Stimulated activated CD4-positive, alpha-beta T cell treated with anti-CD3 and anti-CD28 coated beads, Interleukin-15, amount 100 ng/mL, for 1 hour (primary cell): ENCODE measurements at regions not wholly inside any gene's neighbourhood (a gene's known extent, or its start where the extent isn't known, plus 50 kb on each side); places are given as distances from the start of the nearest gene placed in this dataset.
"Not testable (repeated sequence)": the region's sequence is repeated elsewhere in the genome, so short reads cannot be mapped to it uniquely, and the experiment has no call there.

Experiments used
- DNase-seq, 2 donors: peaks; one replicate each; pipeline ENCODE4 v3.0.0-alpha.2; 2020; ENCODE audit warnings: low read depth in 1 of 2, low spot score in 1 of 2

GRCh38 chr5:57725658-57726504 lies 243.3 kb upstream of the ACTBL2 start:
- no peak for DNase-seq

GRCh38 chr5:57724836-57725235 lies 242.2 kb upstream of the ACTBL2 start:
- no peak for DNase-seq

DNA sequence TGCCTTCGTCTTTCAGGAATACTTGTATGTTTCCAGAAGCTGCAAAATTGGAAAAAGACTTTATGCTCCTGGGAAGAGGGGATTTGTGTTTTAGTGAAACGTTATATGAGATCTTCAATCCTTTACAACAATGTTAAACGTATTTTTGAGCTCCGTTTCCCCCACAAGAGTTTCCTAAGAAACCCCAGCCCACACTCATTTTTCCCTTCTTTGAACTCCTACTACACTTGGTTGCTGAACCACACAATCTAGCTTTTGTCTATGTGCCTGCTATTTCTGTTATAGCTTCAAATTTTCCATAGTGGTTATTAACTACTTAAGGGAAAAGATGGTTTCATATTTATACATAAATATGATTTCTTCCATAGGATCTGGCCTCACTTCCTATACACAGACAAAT lies 238.6 kb upstream of the ACTBL2 start:
- DNase-seq, result no peak

GRCh38 chr5:57720656-57721055 lies 238.0 kb upstream of the ACTBL2 start:
- no peak for DNase-seq

- no peak for DNase-seq
Observed at GRCh38 chr5:57719216-57719615, 236.6 kb upstream of the ACTBL2 start.

DNA sequence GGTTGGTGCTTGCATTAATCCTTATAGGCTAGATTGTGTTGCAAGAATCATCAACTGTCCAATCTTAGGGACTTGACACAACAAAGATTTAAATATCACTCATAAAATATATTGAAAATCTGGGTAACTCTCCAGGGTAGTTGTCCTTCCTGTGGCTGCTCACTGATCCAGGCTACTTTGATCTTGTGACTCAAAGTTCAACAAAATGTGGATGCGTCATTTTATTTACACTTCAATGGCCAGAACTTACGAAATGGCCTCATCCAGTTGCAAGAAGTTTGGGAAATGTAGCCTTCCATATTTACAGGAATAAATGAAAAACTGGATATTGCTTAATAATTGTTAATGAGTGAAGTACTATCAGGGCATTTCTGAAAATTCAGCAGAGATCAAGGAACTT lies 235.5 kb upstream of the ACTBL2 start:
- no peak for DNase-seq

GRCh38 chr5:57717555-57717954 lies 234.9 kb upstream of the ACTBL2 start:
- DNase-seq, result no peak

GRCh38 chr5:57716661-57717060 lies 234.1 kb upstream of the ACTBL2 start:
- no peak for DNase-seq

DNA sequence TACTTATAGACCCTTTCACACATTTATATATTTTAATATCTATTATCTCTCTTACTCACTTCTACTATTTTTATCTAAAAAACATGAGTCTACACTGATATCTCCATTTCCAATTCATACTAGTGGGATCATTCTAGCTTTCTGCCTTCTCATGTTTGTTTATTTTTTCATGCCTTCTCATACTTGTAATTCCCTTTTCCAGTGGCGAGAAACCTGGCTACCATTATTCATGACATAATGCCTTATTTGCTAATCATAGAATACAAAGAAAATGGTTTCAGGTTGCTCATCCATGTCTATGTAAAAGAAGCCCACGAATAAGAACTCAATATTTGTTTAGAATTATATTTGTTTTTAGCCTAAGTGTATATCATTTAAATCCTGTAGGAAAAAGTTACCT lies 232.7 kb upstream of the ACTBL2 start:
- no peak for DNase-seq

DNA sequence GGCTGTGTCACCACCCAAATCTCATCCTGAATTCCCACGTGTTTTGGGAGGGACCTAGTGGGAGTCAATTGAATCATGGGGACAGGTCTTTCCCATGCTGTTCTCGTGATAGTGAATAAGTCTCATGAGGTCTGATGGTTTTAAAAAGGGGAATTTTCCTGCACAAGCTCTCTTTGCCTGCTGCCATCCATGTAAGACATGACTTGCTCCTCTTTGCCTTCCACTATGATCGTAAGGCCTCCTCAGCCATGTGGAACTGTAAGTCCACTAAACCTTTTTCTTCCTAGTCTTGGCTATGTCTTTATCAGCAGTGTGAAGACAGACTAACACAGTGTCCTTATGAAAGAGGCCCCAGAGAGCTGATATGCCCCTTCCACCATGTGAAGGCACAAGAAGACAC lies 230.9 kb upstream of the ACTBL2 start:
- DNase-seq, result not testable (repeated sequence)

GRCh38 chr5:57711946-57712345 lies 229.3 kb upstream of the ACTBL2 start:
- no peak for DNase-seq

DNA sequence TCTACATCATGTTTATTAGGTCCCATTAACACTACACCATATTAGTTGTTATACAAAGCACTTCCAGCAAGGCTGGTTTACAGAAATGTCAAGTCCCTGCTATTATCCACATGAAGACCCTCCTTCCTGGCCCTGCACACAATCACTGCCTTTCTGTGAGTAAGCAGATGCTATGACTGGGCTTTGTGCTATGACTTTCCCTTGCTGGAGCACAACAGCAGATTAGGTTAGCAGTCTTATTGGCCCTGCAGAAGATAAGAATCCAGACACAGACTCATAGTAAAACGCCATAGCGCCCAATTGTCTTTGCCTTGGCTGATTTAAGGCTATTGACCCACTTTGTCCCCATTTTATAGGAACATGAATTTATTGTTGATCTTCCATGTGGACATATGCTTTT lies 228.9 kb upstream of the ACTBL2 start:
- no peak for DNase-seq

GRCh38 chr5:57710126-57710525 lies 227.5 kb upstream of the ACTBL2 start:
- DNase-seq, result no peak

GRCh38 chr5:57705769-57706168 lies 223.2 kb upstream of the ACTBL2 start:
- no peak for DNase-seq

- DNase-seq, result no peak
Observed at GRCh38 chr5:57703721-57704120, 221.1 kb upstream of the ACTBL2 start.

DNA sequence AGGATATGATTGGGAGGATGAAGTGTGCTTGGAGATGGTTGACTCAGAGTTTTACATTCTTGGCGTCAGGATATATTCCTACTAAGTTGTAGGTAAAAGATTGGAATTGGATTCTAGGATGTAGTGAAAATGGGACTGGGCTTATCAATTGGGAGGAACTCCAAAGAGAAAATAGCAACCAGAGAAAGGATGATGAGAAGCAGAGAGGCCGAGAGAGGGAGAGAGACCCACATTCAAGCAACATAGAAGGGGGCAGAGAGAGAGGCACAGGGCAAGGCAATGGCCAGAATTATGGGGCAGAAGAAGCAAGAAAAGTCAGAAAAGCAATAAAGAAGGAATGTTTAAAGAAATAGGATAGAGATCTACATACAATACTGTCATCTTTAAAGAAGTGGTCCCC lies 217.9 kb upstream of the ACTBL2 start:
- DNase-seq, result no peak

DNA sequence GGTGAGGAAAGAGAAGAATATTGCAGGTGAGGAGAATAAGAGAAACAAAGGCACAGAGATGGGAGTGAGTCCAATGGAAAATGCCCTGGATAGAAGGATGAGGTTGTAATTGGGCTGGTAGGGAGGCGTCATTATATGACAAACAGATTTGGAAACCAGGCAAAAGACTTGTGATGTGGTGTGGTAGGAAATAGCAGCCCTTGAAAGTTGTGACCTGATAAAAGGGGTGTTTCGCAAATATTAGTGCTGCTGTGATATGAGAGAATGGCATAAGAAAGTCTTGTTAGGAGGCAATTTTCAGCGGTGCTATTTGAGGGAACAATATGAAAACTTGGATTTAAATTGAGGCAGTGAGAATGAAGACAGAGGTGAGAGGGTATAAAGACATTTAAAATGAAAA lies 217.5 kb upstream of the ACTBL2 start:
- DNase-seq, result no peak

GRCh38 chr5:57698802-57699201 lies 216.2 kb upstream of the ACTBL2 start:
- DNase-seq, result no peak

GRCh38 chr5:57698086-57698485 lies 215.5 kb upstream of the ACTBL2 start:
- DNase-seq, result no peak

GRCh38 chr5:57696825-57697570 lies 214.4 kb upstream of the ACTBL2 start:
- DNase-seq, result no peak

GRCh38 chr5:57696389-57696769 lies 213.8 kb upstream of the ACTBL2 start:
- no peak for DNase-seq

GRCh38 chr5:57695706-57696388 lies 213.2 kb upstream of the ACTBL2 start:
- DNase-seq, result no peak
